ENCODE measurements at regions not wholly inside any gene's neighbourhood (a gene's known extent, or its start where the extent isn't known, plus 50 kb on each side); places are given as distances from the start of the nearest gene placed in this dataset.

- Histone ChIP-seq H3K4me3 (no peak overlapping the region), H3K27me3 (no peaks in the 10 kb centered on the region), H3K36me3 (no peaks in the 10 kb centered on the region), H3K9me3 (replicated peaks) (no peaks in the 10 kb centered on the region), H3K27ac (no peak overlapping the region), H3K4me1 (no peaks in the 10 kb centered on the region)
- no peak for DNase-seq
Measured at GRCh38 chr5:21694567-21694966, 1158.6 kb downstream of the CDH12 start.

- no peaks in the 10 kb centered on the region for H3K9me3 ChIP-seq (replicated peaks)
- no peak overlapping the region for H3K27ac ChIP-seq
- H3K4me3 ChIP-seq, result no peak overlapping the region
- H3K27me3 ChIP-seq, result no peaks in the 10 kb centered on the region
- H3K4me1 ChIP-seq, result no peaks in the 10 kb centered on the region
- no peaks in the 10 kb centered on the region for H3K36me3 ChIP-seq
- DNase-seq, result no peak
Measured at GRCh38 chr5:21693591-21693990, 1159.6 kb downstream of the CDH12 start.

GRCh38 chr5:21689587-21689986, 1163.6 kb downstream of the CDH12 start:
- no peak for DNase-seq
- Histone ChIP-seq H3K36me3 (no peaks in the 10 kb centered on the region), H3K27ac (no peak overlapping the region), H3K4me1 (no peaks in the 10 kb centered on the region), H3K27me3 (no peaks in the 10 kb centered on the region), H3K9me3 (replicated peaks) (no peaks in the 10 kb centered on the region), H3K4me3 (no peak overlapping the region)

GRCh38 chr5:21688655-21689054, 1164.5 kb downstream of the CDH12 start:
- no peaks in the 10 kb centered on the region for H3K4me1 ChIP-seq
- no peak for DNase-seq
- no peak overlapping the region for H3K27ac ChIP-seq

GRCh38 chr5:21687621-21688020, 1165.5 kb downstream of the CDH12 start:
- DNase-seq, result no peak
- Histone ChIP-seq H3K27ac (no peak overlapping the region), H3K4me3 (no peak overlapping the region), H3K27me3 (no peaks in the 10 kb centered on the region), H3K9me3 (replicated peaks) (no peaks in the 10 kb centered on the region), H3K36me3 (no peaks in the 10 kb centered on the region), H3K4me1 (no peaks in the 10 kb centered on the region)

More at GRCh38 chr5:21688655-21689054, 1164.5 kb downstream of the CDH12 start:
- Histone ChIP-seq H3K4me3 (no peak overlapping the region), H3K27me3 (no peaks in the 10 kb centered on the region), H3K36me3 (no peaks in the 10 kb centered on the region), H3K9me3 (replicated peaks) (no peaks in the 10 kb centered on the region)

GRCh38 chr5:21686706-21687105, 1166.4 kb downstream of the CDH12 start:
- H3K9me3 ChIP-seq (replicated peaks), result no peaks in the 10 kb centered on the region
- H3K27me3 ChIP-seq, result no peaks in the 10 kb centered on the region
- H3K4me3 ChIP-seq, result no peak overlapping the region
- H3K27ac ChIP-seq, result no peak overlapping the region
- no peaks in the 10 kb centered on the region for H3K36me3 ChIP-seq
- no peaks in the 10 kb centered on the region for H3K4me1 ChIP-seq
- no peak for DNase-seq

GRCh38 chr5:21685522-21685921, 1167.6 kb downstream of the CDH12 start:
- Histone ChIP-seq H3K4me3 (no peak overlapping the region), H3K4me1 (no peaks in the 10 kb centered on the region), H3K9me3 (replicated peaks) (no peaks in the 10 kb centered on the region), H3K27me3 (no peaks in the 10 kb centered on the region), H3K36me3 (no peaks in the 10 kb centered on the region), H3K27ac (no peak overlapping the region)
- DNase-seq, result no peak

GRCh38 chr5:21684992-21685391, 1168.2 kb downstream of the CDH12 start:
- no peak for DNase-seq
- Histone ChIP-seq H3K27ac (no peak overlapping the region), H3K27me3 (no peaks in the 10 kb centered on the region), H3K4me1 (no peaks in the 10 kb centered on the region), H3K4me3 (no peak overlapping the region), H3K36me3 (no peaks in the 10 kb centered on the region), H3K9me3 (replicated peaks) (no peaks in the 10 kb centered on the region)

- no peaks in the 10 kb centered on the region for H3K36me3 ChIP-seq
- no peaks in the 10 kb centered on the region for H3K27me3 ChIP-seq
- no peak for DNase-seq
- no peaks in the 10 kb centered on the region for H3K9me3 ChIP-seq (replicated peaks)
- H3K4me1 ChIP-seq, result no peaks in the 10 kb centered on the region
- no peak overlapping the region for H3K27ac ChIP-seq
- H3K4me3 ChIP-seq, result no peak overlapping the region
Measured at GRCh38 chr5:21681911-21682310, 1171.2 kb downstream of the CDH12 start.

- H3K4me1 ChIP-seq, result no peaks in the 10 kb centered on the region
- H3K27ac ChIP-seq, result no peak overlapping the region
- no peak for DNase-seq
- H3K36me3 ChIP-seq, result no peaks in the 10 kb centered on the region
- no peaks in the 10 kb centered on the region for H3K9me3 ChIP-seq (replicated peaks)
- H3K4me3 ChIP-seq, result no peak overlapping the region
- H3K27me3 ChIP-seq, result no peaks in the 10 kb centered on the region
Measured at GRCh38 chr5:21680641-21681040, 1172.5 kb downstream of the CDH12 start.

GRCh38 chr5:21680196-21680595, 1172.9 kb downstream of the CDH12 start:
- Histone ChIP-seq H3K9me3 (replicated peaks) (no peaks in the 10 kb centered on the region), H3K4me1 (no peaks in the 10 kb centered on the region), H3K36me3 (no peaks in the 10 kb centered on the region), H3K27me3 (no peaks in the 10 kb centered on the region), H3K27ac (no peak overlapping the region), H3K4me3 (no peak overlapping the region)
- no peak for DNase-seq

- Histone ChIP-seq H3K36me3 (no peaks in the 10 kb centered on the region), H3K9me3 (replicated peaks) (no peaks in the 10 kb centered on the region), H3K4me1 (no peaks in the 10 kb centered on the region), H3K27me3 (no peaks in the 10 kb centered on the region), H3K4me3 (no peak overlapping the region), H3K27ac (no peak overlapping the region)
- no peak for DNase-seq
Measured at GRCh38 chr5:21678526-21678925, 1174.6 kb downstream of the CDH12 start.

- Histone ChIP-seq H3K4me1 (no peaks in the 10 kb centered on the region), H3K36me3 (no peaks in the 10 kb centered on the region), H3K9me3 (replicated peaks) (no peaks in the 10 kb centered on the region), H3K27me3 (no peaks in the 10 kb centered on the region), H3K27ac (no peak overlapping the region), H3K4me3 (no peak overlapping the region)
- DNase-seq, result no peak
Measured at GRCh38 chr5:21672911-21673310, 1180.2 kb downstream of the CDH12 start.

- Histone ChIP-seq H3K4me1 (no peaks in the 10 kb centered on the region), H3K9me3 (replicated peaks) (no peaks in the 10 kb centered on the region)
- DNase-seq, result no peak
Measured at GRCh38 chr5:21672360-21672759, 1180.8 kb downstream of the CDH12 start.

GRCh38 chr5:21665524-21665923, 1187.6 kb downstream of the CDH12 start:
- Histone ChIP-seq H3K4me3 (no peak overlapping the region), H3K4me1 (no peaks in the 10 kb centered on the region)

More at GRCh38 chr5:21672360-21672759, 1180.8 kb downstream of the CDH12 start:
- Histone ChIP-seq H3K4me3 (no peak overlapping the region), H3K27me3 (no peaks in the 10 kb centered on the region), H3K36me3 (no peaks in the 10 kb centered on the region), H3K27ac (no peak overlapping the region)

GRCh38 chr5:21663082-21663481, 1190.1 kb downstream of the CDH12 start:
- H3K27ac ChIP-seq, result no peak overlapping the region
- H3K4me3 ChIP-seq, result no peak overlapping the region
- no peaks in the 10 kb centered on the region for H3K4me1 ChIP-seq
- H3K9me3 ChIP-seq (replicated peaks), result no peaks in the 10 kb centered on the region
- H3K36me3 ChIP-seq, result no peaks in the 10 kb centered on the region
- H3K27me3 ChIP-seq, result no peaks in the 10 kb centered on the region
- peak in 1 of 2 experiments; percentile 21 for DNase-seq

More at GRCh38 chr5:21665524-21665923, 1187.6 kb downstream of the CDH12 start:
- H3K36me3 ChIP-seq, result no peaks in the 10 kb centered on the region
- DNase-seq, result no peak
- H3K27me3 ChIP-seq, result no peaks in the 10 kb centered on the region
- H3K9me3 ChIP-seq (replicated peaks), result no peaks in the 10 kb centered on the region
- H3K27ac ChIP-seq, result no peak overlapping the region

Data from SJCRH30 (cell line).